GM18505 (cell line): ENCODE measurements at regions not wholly inside any gene's neighbourhood (a gene's known extent, or its start where the extent isn't known, plus 50 kb on each side); places are given as distances from the start of the nearest gene placed in this dataset.
"Not testable (repeated sequence)": the region's sequence is repeated elsewhere in the genome, so short reads cannot be mapped to it uniquely, and the experiment has no call there.

ENCODE experiments used
- ATAC-seq: cut with Tn5 transposase; IDR thresholded peaks from one replicate; pipeline ENCODE4 v1.9.1; 2021; ENCODE audit not compliant: unreplicated experiment
- POLR2A ChIP-seq: IDR thresholded peaks from 4 replicates; pipeline ENCODE4 v1.6.1; 2011; ENCODE audit warnings: borderline replicate concordance; ENCODE audit not compliant: insufficient read depth, insufficient read length; ENCODE audit errors: extremely low read depth

- no peak for ATAC-seq
- no peak for TF ChIP-seq POLR2A
Measured at GRCh38 chr13:89363144-89363543, 1692.0 kb downstream of the SLITRK5 start.

- TF ChIP-seq POLR2A: no peak
Measured at GRCh38 chr13:89372193-89372592, 1701.0 kb downstream of the SLITRK5 start.

GRCh38 chr13:89375839-89376238, 1704.7 kb downstream of the SLITRK5 start:
- no peak for TF ChIP-seq POLR2A
- no peak for ATAC-seq

More at GRCh38 chr13:89372193-89372592, 1701.0 kb downstream of the SLITRK5 start:
- ATAC-seq: no peak

GRCh38 chr13:89380101-89380500, 1708.9 kb downstream of the SLITRK5 start:
- no peak for ATAC-seq
- TF ChIP-seq POLR2A: no peak

GRCh38 chr13:89382981-89383380, 1711.8 kb downstream of the SLITRK5 start:
- TF ChIP-seq POLR2A: no peak

GRCh38 chr13:89383891-89384290, 1712.7 kb downstream of the SLITRK5 start:
- ATAC-seq: no peak
- TF ChIP-seq POLR2A: no peak

More at GRCh38 chr13:89382981-89383380, 1711.8 kb downstream of the SLITRK5 start:
- ATAC-seq: no peak

GRCh38 chr13:89393758-89394304, 1722.7 kb downstream of the SLITRK5 start:
- ATAC-seq: no peak
- TF ChIP-seq POLR2A: no peak

- no peak for TF ChIP-seq POLR2A
- ATAC-seq: no peak
Measured at GRCh38 chr13:89401264-89401675, 1730.1 kb downstream of the SLITRK5 start.

GRCh38 chr13:89402211-89402610, 1731.0 kb downstream of the SLITRK5 start:
- no peak for TF ChIP-seq POLR2A
- ATAC-seq: no peak

GRCh38 chr13:89406096-89406495, 1734.9 kb downstream of the SLITRK5 start:
- not testable (repeated sequence) for ATAC-seq

GRCh38 chr13:89407357-89407756, 1736.2 kb downstream of the SLITRK5 start:
- ATAC-seq: no peak
- no peak for TF ChIP-seq POLR2A

GRCh38 chr13:89432997-89433396, 1761.8 kb downstream of the SLITRK5 start:
- no peak for ATAC-seq
- no peak for TF ChIP-seq POLR2A

GRCh38 chr13:89434624-89435023, 1763.5 kb downstream of the SLITRK5 start:
- ATAC-seq: not testable (repeated sequence)

GRCh38 chr13:89454681-89455080, 1783.5 kb downstream of the SLITRK5 start:
- TF ChIP-seq POLR2A: no peak

GRCh38 chr13:89455225-89455624, 1784.1 kb downstream of the SLITRK5 start:
- TF ChIP-seq POLR2A: no peak
- ATAC-seq: no peak

More at GRCh38 chr13:89454681-89455080, 1783.5 kb downstream of the SLITRK5 start:
- ATAC-seq: no peak
